WERI-Rb-1 (cell line): ENCODE measurements at regions not wholly inside any gene's neighbourhood (a gene's known extent, or its start where the extent isn't known, plus 50 kb on each side); places are given as distances from the start of the nearest gene placed in this dataset.

Experiments
- DNase-seq: peaks from one replicate; pipeline ENCODE4 v3.0.0-alpha.2; 2020
- H3K27ac ChIP-seq: fragments of 250-450 bp; sonication (Bioruptor Pico); 2 replicates; pipeline ENCODE4 v1.5.1; 2020; ENCODE audit warnings: mild to moderate bottlenecking, moderate library complexity
- H3K27me3 ChIP-seq: fragments of 250-450 bp; sonication (Bioruptor Pico); 2 replicates; pipeline ENCODE4 v1.5.1; 2021; ENCODE audit warnings: mild to moderate bottlenecking, low read depth, moderate library complexity; ENCODE audit not compliant: insufficient read depth, severe bottlenecking
- H3K36me3 ChIP-seq: fragments of 250-450 bp; sonication (Bioruptor Pico); 2 replicates; pipeline ENCODE4 v1.5.1; 2020; ENCODE audit warnings: mild to moderate bottlenecking, moderate library complexity
- H3K4me3 ChIP-seq: 2 replicates; pipeline ENCODE4 v1.5.1; 2011; ENCODE audit warnings: low read depth, mild to moderate bottlenecking, control low read depth, low read length
- H3K9me3 ChIP-seq: fragments of 250-450 bp; sonication (Bioruptor Pico); 2 replicates; pipeline ENCODE4 v1.5.1; 2021; ENCODE audit warnings: mild to moderate bottlenecking, moderate library complexity; ENCODE audit not compliant: severe bottlenecking
- TF ChIP-seq, protein P1 (sequence below): IDR thresholded peaks from 2 replicates; pipeline ENCODE4 v1.5.1; 2011; ENCODE audit warnings: low read depth, mild to moderate bottlenecking, control low read depth, inconsistent platforms, low read length

DNA sequence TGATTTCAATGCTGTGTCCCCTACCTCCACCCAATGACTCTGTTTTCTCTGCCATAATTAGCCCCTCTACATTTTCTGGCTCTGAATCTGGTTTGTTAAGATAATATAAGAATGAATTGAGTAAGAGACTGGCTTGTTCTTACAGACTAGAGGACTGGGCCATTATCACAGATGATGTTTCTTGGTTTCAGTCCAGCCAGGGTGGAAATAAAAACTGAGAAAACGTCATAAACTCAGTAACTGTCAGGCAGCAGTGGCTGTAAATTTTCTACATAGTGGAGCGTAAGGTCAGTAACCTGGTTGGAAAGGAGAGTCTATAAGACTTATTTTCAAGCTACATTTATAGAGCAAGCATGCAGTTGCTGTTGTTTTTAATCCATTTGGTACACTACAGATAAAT is 485.4 kb downstream of the HTR7 start:
- H3K4me3 ChIP-seq, result no peak overlapping the region
- no peaks in the 10 kb centered on the region for H3K9me3 ChIP-seq
- TF ChIP-seq, protein P1, sequence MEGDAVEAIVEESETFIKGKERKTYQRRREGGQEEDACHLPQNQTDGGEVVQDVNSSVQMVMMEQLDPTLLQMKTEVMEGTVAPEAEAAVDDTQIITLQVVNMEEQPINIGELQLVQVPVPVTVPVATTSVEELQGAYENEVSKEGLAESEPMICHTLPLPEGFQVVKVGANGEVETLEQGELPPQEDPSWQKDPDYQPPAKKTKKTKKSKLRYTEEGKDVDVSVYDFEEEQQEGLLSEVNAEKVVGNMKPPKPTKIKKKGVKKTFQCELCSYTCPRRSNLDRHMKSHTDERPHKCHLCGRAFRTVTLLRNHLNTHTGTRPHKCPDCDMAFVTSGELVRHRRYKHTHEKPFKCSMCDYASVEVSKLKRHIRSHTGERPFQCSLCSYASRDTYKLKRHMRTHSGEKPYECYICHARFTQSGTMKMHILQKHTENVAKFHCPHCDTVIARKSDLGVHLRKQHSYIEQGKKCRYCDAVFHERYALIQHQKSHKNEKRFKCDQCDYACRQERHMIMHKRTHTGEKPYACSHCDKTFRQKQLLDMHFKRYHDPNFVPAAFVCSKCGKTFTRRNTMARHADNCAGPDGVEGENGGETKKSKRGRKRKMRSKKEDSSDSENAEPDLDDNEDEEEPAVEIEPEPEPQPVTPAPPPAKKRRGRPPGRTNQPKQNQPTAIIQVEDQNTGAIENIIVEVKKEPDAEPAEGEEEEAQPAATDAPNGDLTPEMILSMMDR, result no peak
- H3K27ac ChIP-seq, result no peak overlapping the region
- no peaks in the 10 kb centered on the region for H3K36me3 ChIP-seq
- DNase-seq, result no peak
- no peaks in the 10 kb centered on the region for H3K27me3 ChIP-seq

DNA sequence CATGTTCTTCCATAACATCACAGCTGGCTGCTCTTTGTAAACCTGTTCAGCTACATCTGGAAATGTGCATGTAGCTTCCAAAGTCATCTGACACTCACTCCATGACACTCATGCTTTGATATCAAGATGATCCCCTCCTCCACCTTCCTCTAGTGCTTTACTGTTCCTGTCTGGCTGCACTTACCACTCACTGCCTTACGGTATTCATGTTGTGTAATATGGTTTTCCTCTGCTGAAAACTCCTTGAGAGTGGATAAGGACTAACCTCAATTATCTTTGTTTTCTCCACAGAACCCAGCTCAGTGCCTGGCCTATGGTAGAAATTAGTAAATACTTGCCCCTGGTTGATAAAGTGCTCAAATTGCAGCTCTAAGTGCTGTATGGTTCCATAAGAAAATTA is 483.9 kb downstream of the HTR7 start:
- TF ChIP-seq, protein P1, result no peak
- H3K36me3 ChIP-seq, result no peaks in the 10 kb centered on the region
- H3K27me3 ChIP-seq, result no peaks in the 10 kb centered on the region
- DNase-seq, result no peak
- no peak overlapping the region for H3K27ac ChIP-seq
- H3K4me3 ChIP-seq, result no peak overlapping the region
- H3K9me3 ChIP-seq, result no peaks in the 10 kb centered on the region

DNA sequence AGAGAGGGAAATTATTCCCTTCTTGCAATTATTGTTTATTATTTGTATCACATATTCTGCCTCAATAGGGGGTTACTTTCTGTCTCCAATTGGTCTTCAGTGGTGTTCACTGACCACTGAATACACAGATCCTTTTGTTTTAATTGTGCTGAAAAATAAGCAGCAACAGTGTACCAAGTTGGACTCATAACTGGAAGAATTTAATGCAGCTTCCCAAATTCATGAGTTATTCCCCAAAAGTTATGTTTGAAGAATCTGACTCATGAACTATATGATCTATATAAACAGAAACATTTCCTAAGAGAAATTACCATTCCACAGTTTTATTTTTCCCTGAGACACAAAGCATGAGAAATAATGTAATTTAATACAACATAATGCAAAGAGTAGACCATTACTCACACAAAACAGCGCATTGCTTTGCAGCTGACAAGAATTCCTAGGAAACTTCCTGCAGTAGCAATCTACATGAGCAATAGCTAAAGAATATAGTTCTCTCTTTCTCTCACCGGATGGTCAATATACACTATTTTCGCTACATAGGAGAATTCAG is 479.2 kb downstream of the HTR7 start:
- DNase-seq, result no peak
- Histone ChIP-seq H3K36me3 (no peaks in the 10 kb centered on the region), H3K4me3 (no peak overlapping the region), H3K9me3 (no peaks in the 10 kb centered on the region), H3K27ac (no peak overlapping the region), H3K27me3 (no peaks in the 10 kb centered on the region)
- TF ChIP-seq, protein P1, result no peak

DNA sequence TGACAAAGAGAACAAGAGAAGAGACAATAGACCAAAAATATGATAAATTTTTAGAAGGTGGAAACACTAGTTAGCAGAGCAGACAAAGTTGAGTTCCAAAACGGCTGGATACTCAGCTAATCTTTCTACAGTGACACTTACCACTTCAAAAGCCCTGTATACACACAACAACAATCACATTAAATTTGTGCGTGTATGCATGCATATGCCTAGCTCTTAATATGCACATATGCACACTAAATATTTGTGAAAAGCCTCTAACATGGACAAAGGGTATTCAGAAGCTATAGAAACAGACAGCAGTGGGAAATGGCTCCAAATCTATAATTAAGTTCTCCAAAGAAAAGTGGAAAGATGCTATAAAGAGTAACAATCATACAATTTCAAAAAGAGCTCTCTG is 476.4 kb downstream of the HTR7 start:
- no peak overlapping the region for H3K4me3 ChIP-seq
- no peaks in the 10 kb centered on the region for H3K36me3 ChIP-seq
- H3K9me3 ChIP-seq, result no peaks in the 10 kb centered on the region
- no peak overlapping the region for H3K27ac ChIP-seq
- TF ChIP-seq, protein P1, result no peak
- H3K27me3 ChIP-seq, result no peaks in the 10 kb centered on the region
- DNase-seq, result no peak

DNA sequence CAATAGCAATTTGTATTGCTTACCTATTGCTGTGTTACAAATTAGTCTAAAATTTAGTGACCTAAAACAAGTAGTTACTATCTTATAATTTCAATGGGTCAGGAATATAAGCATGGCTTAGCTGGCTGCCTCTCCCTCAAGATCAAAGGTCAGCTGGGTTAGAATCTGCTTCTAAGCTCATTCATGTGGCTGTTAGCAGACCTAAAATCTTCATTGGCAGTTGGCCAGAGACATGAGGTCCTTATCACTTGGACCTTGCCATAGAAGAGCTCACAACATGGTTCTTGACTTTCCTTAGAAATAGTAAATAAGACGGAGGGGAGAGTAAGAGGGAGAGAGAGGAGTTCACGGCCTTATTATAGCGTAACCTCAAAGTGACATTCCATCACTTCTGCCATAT is 468.0 kb downstream of the HTR7 start:
- no peak for DNase-seq
- H3K36me3 ChIP-seq, result no peaks in the 10 kb centered on the region
- no peaks in the 10 kb centered on the region for H3K27me3 ChIP-seq
- TF ChIP-seq, protein P1, result no peak
- H3K4me3 ChIP-seq, result no peak overlapping the region
- H3K9me3 ChIP-seq, result no peaks in the 10 kb centered on the region
- no peak overlapping the region for H3K27ac ChIP-seq

DNA sequence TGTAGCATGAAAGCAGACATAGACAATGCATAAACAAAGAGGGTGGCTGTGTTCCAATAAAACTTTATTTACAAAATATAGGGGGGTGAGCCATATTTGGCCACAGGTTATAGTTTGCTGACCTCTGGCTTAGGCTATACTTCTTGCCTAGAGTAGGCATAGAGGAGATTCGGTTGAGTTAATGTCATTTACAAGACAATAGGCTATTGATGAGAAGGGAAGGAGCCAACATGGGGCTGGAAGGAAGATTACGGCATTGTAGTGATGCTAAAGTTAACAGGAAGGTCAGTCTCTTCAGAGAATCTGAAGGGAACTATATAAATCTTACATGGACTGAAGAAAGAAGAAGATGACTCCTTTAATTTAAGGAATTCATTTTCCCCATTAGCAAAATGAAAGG is 463.5 kb downstream of the HTR7 start:
- H3K9me3 ChIP-seq, result no peaks in the 10 kb centered on the region
- no peaks in the 10 kb centered on the region for H3K36me3 ChIP-seq
- H3K4me3 ChIP-seq, result no peak overlapping the region
- H3K27ac ChIP-seq, result no peak overlapping the region
- H3K27me3 ChIP-seq, result no peaks in the 10 kb centered on the region
- TF ChIP-seq, protein P1, result no peak
- DNase-seq, result no peak
